Fibroblast of the aortic adventitia (primary cell): ENCODE measurements at regions not wholly inside any gene's neighbourhood (a gene's known extent, or its start where the extent isn't known, plus 50 kb on each side); places are given as distances from the start of the nearest gene placed in this dataset.

Experiments
- DNase-seq: peaks from one replicate; pipeline ENCODE4 v3.0.0-alpha.2; 2010; ENCODE audit warnings: low read depth
- H3K4me3 ChIP-seq: 2 replicates; pipeline ENCODE4 v1.5.1; 2011; ENCODE audit warnings: low read depth, mild to moderate bottlenecking, control low read depth, low read length, moderate library complexity
- TF ChIP-seq, protein P1 (sequence below): IDR thresholded peaks from 2 replicates; pipeline ENCODE4 v1.5.1; 2011; ENCODE audit warnings: mild to moderate bottlenecking, low read length, control low read depth, inconsistent platforms; ENCODE audit not compliant: insufficient read depth

DNA sequence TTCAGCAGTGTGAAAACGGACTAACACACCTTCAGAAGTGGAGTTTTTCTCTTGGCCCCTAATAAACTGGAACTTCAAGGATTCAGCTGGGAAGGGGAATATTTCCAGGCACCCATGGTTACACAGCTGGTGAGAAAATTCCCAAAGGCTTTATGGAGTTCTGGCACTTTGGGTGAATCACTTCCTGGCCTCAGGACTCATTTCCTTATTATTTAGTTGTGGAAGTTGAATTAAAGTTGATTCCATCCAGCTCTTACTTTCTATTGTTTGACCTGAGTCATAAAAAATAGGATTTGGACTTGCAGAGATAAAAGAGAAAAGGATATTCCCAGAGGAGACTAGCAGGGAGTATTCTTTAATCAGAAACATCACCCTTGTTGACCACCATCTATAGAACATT lies 882.1 kb downstream of the UQCRFS1 start:
- peak; percentile 71 for DNase-seq
- TF ChIP-seq, protein P1, sequence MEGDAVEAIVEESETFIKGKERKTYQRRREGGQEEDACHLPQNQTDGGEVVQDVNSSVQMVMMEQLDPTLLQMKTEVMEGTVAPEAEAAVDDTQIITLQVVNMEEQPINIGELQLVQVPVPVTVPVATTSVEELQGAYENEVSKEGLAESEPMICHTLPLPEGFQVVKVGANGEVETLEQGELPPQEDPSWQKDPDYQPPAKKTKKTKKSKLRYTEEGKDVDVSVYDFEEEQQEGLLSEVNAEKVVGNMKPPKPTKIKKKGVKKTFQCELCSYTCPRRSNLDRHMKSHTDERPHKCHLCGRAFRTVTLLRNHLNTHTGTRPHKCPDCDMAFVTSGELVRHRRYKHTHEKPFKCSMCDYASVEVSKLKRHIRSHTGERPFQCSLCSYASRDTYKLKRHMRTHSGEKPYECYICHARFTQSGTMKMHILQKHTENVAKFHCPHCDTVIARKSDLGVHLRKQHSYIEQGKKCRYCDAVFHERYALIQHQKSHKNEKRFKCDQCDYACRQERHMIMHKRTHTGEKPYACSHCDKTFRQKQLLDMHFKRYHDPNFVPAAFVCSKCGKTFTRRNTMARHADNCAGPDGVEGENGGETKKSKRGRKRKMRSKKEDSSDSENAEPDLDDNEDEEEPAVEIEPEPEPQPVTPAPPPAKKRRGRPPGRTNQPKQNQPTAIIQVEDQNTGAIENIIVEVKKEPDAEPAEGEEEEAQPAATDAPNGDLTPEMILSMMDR = no peak

DNA sequence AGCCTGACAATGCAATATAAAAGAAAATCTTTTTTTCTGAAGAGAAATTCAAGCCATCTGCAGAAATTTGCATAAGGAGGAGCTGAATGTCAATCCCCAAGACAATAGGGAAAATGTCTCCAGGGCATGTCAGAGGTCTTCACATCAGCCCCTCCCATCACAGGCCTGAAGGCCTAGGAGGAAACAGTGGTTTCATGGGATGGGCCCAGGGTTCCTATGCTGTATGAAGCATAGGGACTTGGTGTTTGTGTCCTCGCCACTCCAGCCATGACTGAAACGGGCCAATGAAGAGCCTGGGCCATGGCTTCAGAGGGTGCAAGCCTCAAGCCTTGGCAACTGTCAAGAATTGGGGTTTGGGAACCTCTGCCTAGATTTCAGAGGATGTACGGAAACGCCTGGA lies 883.5 kb downstream of the UQCRFS1 start:
- TF ChIP-seq, protein P1 = no peak
- H3K4me3 ChIP-seq = no peak overlapping the region
- no peak for DNase-seq

More for the DNA sequence above, 882.1 kb downstream of the UQCRFS1 start:
- no peak overlapping the region for H3K4me3 ChIP-seq

DNA sequence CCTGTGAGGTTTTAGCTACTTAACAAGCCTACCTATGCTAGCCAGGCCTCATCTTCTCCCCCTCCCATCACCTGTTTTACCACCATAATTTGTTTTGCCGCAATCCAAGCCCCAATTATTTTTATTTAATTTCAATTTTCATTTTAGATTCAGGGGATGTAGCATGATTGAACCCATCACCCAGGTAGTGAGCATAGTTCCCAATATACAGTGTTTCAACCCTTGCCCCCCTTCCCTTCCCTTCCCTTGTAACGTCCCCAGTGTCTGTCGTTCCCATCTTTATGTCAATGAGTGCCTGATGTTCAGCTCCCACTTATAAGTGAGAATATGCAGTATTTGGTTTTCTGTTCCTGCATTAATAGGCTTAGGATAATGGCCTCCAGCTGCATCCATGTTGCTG lies 885.0 kb downstream of the UQCRFS1 start:
- TF ChIP-seq, protein P1 = no peak
- no peak for DNase-seq
- no peak overlapping the region for H3K4me3 ChIP-seq

DNA sequence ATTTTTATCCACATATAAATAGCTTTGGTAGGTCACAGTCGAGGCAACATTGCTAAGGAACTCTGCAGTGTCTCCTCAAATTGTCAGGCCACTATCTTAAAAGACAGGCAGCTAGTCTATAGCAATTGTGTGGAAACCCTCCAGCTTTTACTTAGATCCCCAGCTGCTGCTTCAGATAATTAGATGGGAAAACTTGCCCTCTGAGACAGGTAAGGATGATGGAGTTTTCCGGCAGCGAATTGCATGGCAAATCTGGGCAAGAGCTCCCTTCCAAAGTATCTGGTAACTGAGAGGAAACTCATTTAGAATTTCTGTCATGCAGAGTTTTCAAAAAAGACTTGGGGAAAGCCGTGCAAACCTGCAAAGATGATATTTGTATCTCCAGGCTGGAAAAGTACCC lies 886.2 kb downstream of the UQCRFS1 start:
- TF ChIP-seq, protein P1 = no peak
- no peak for DNase-seq
- no peak overlapping the region for H3K4me3 ChIP-seq

DNA sequence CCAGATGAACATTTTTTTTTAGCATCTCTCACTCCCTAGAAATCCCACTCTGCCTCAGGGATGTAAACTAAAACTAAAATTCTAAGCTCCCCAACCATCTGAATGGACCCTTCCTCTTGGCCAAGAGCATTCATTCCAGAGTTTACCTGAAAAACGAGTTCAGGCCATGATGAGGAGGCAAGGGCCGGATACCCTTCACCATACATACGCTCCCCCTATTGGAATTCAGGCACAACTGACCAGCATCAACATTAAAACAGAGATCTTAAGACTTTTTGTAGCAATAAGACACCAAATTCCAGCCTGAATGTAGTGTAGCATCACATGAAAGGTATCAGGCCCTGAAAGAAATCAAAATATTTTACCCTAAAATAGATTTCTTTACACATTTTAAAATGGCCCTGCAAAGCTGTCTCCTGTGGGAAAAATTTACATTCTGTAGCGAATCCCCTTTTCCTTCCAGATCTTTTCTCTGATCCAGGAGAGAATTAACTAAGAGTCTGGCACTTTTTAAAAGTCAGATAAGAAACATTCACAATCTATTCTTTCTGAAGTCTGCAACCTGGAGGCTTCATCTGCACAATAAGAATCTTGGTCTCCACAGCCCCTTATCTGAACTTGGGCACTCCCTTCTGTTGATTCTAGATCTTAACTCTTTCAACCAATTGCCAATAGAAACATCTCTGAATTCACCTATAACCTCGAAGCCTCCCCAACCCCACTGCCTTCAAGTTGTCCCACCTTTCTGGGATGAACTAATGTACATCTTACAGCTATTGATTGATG lies 888.5 kb downstream of the UQCRFS1 start:
- no peak for DNase-seq
- TF ChIP-seq, protein P1 = no peak

DNA sequence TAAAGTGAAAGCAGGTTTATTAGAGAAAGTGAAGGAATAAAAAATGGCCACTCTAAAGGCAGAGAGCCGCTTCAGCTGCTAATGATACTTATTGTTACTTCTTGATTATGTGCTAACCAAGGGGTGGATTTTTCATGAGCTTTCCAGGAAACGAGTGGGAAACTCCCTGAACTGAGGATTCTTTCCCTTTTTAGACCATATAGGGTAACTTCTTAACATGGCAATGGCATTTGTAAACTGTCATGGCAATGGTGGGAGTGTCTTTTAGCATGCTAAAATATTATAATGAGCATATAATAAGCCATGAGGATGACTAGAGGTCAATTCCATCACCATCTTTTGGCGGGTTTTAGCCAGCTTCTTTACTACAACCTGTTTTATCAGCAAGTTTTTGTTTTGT lies 890.0 kb downstream of the UQCRFS1 start:
- TF ChIP-seq, protein P1 = no peak
- no peak for DNase-seq
- H3K4me3 ChIP-seq = no peak overlapping the region

More for the DNA sequence above, 888.5 kb downstream of the UQCRFS1 start:
- no peak overlapping the region for H3K4me3 ChIP-seq
